ENCODE measurements at regions not wholly inside any gene's neighbourhood (a gene's known extent, or its start where the extent isn't known, plus 50 kb on each side); places are given as distances from the start of the nearest gene placed in this dataset.

- no peak for TF ChIP-seq CTCF (IDR thresholded peaks at IDR 0.05)
- TF ChIP-seq EP300 (IDR thresholded peaks at IDR 0.05), result no peak
- TF ChIP-seq POLR2A (IDR thresholded peaks at IDR 0.05; ENCODE audit: low read depth), result no peak
Measured at GRCh38 chr3:135792174-135792573, 173.4 kb upstream of the PPP2R3A start.
